ENCODE measurements at regions not wholly inside any gene's neighbourhood (a gene's known extent, or its start where the extent isn't known, plus 50 kb on each side); places are given as distances from the start of the nearest gene placed in this dataset.

GRCh38 chrX:95330292-95330691, 1354.3 kb upstream of the DIAPH2 start:
- POLR2A ChIA-PET = no interaction called here
- WGBS (ENCODE audit: missing lambda C conversion rate) = no CpG with 5 or more reads among the region's 2 CpGs
- FAIRE-seq = no peak

GRCh38 chrX:95332530-95332929, 1352.1 kb upstream of the DIAPH2 start:
- ChIA-PET POLR2A (no interaction called here), CTCF (no interaction called here)
- no peak overlapping the region for H3K27ac ChIP-seq
- TF ChIP-seq NR3C1 (IDR thresholded peaks at IDR 0.05) (no peak), ZNF302 (CRISPR knock-in tag; IDR thresholded peaks at IDR 0.05) (no peak), SMC3 (IDR thresholded peaks at IDR 0.05) (no peak), HEYL (CRISPR knock-in tag; IDR thresholded peaks at IDR 0.05) (no peak), NFE2L2 (conservative IDR thresholded peaks at IDR 0.05; ENCODE audit: low read length) (no peak), NPAS2 (CRISPR knock-in tag; IDR thresholded peaks at IDR 0.05; ENCODE audit: borderline replicate concordance) (no peak), TP53 (CRISPR knock-in tag; IDR thresholded peaks at IDR 0.05) (no peak), ESRRA (IDR thresholded peaks at IDR 0.05; ENCODE audit: borderline replicate concordance, low read length) (no peak), BCL3 (IDR thresholded peaks at IDR 0.05) (no peak), RFX5 (IDR thresholded peaks at IDR 0.05) (no peak), RNF2 (IDR thresholded peaks at IDR 0.05; ENCODE audit: borderline replicate concordance, low read depth) (no peak)
- DNase-seq (ENCODE audit: low read depth in 1 of 2, low spot score in 1 of 2) (no peak), ATAC-seq (no peak), FAIRE-seq (no peak)
- H3K9me3 ChIP-seq = no peaks in the 10 kb centered on the region
- no peak overlapping the region for H3K4me2 ChIP-seq
- WGBS (ENCODE audit: missing lambda C conversion rate) = 27% methylated on average over 8 of the region's 8 CpGs
- H3K4me3 ChIP-seq = no peak overlapping the region
- no peaks in the 10 kb centered on the region for H3K4me1 ChIP-seq

More at GRCh38 chrX:95330292-95330691, 1354.3 kb upstream of the DIAPH2 start:
- ATAC-seq = no peak
- no peak overlapping the region for H3K4me3 ChIP-seq
- no peak overlapping the region for H3K4me2 ChIP-seq
- TF ChIP-seq FOXS1 (CRISPR knock-in tag; IDR thresholded peaks at IDR 0.05) (no peak), PHF8 (IDR thresholded peaks at IDR 0.05; ENCODE audit: borderline replicate concordance, low read depth) (no peak), HDAC2 (IDR thresholded peaks at IDR 0.05) (no peak), FOSB (CRISPR knock-in tag; IDR thresholded peaks at IDR 0.05) (no peak), JUNB (IDR thresholded peaks at IDR 0.05) (no peak), ATOH8 (CRISPR knock-in tag; IDR thresholded peaks at IDR 0.05; ENCODE audit: low read depth) (no peak), ZFP36 (IDR thresholded peaks at IDR 0.05; ENCODE audit: borderline replicate concordance, partially characterized antibody) (no peak)
- H3K9me3 ChIP-seq = no peaks in the 10 kb centered on the region
- no peaks in the 10 kb centered on the region for H3K4me1 ChIP-seq
- CTCF ChIA-PET = no interaction called here
- H3K27ac ChIP-seq = no peak overlapping the region
- DNase-seq (ENCODE audit: low read depth in 1 of 2, low spot score in 1 of 2) = no peak

GRCh38 chrX:95346856-95347255, 1337.8 kb upstream of the DIAPH2 start:
- H3K4me2 ChIP-seq = no peak overlapping the region
- no peak for ATAC-seq
- no peak overlapping the region for H3K27ac ChIP-seq
- ChIA-PET CTCF (no interaction called here), POLR2A (no interaction called here)
- peak; percentile 95 for FAIRE-seq
- WGBS (ENCODE audit: missing lambda C conversion rate) = 7% methylated on average over 3 of the region's 3 CpGs
- no peaks in the 10 kb centered on the region for H3K9me3 ChIP-seq
- no peak overlapping the region for H3K4me3 ChIP-seq
- no peaks in the 10 kb centered on the region for H3K4me1 ChIP-seq
- TF ChIP-seq CTCF (IDR thresholded peaks at IDR 0.05) (no peak), RAD21 (conservative IDR thresholded peaks at IDR 0.05 in 1 of 2, IDR thresholded peaks at IDR 0.05 in 1 of 2) (peak; percentile 39 to 51; a peak in 4 of 5 replicates)
- DNase-seq (ENCODE audit: low read depth in 1 of 2, low spot score in 1 of 2) = peak in 1 of 2 experiments; percentile 2
